H1 (cell line): ENCODE measurements at regions not wholly inside any gene's neighbourhood (a gene's known extent, or its start where the extent isn't known, plus 50 kb on each side); places are given as distances from the start of the nearest gene placed in this dataset.

Source experiments
- CEBPB ChIP-seq: IDR thresholded peaks from 2 replicates; pipeline ENCODE4 v1.6.1; 2012; ENCODE audit warnings: low read depth, low read length
- KDM5A ChIP-seq: fragments of 200-600 bp; IDR thresholded peaks from 2 replicates; pipeline ENCODE4 v1.7.1; 2012; ENCODE audit warnings: mild to moderate bottlenecking, low read length, inconsistent platforms, mixed read lengths
- SIX5 ChIP-seq: IDR thresholded peaks from 2 replicates; pipeline ENCODE4 v1.6.1; 2011; ENCODE audit warnings: mild to moderate bottlenecking, low read depth, low read length
- SRF ChIP-seq: IDR thresholded peaks from 2 replicates; pipeline ENCODE4 v1.6.1; 2011; ENCODE audit warnings: mild to moderate bottlenecking, low read depth, low read length, moderate library complexity
- TF ChIP-seq, protein P1 (sequence below): IDR thresholded peaks from 2 replicates; pipeline ENCODE4 v1.6.1; 2012; ENCODE audit warnings: inconsistent platforms

DNA sequence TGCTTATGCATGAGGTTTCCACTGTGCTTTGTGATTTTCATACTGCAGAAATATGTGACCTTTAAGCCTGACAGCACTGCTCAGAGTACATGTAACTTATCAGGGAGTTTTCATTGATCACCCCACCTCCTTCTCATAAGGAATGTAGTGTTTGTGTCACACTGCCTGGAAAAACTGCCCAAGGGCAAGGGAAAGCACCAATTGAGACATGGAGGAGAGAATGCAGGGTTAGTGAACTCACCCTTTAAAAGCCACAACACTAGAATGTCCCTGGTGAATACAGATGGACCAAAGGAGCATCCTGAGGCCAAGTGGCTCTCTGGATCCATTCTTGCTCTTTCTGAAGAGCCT is 147.2 kb upstream of the SPATS2L start (continued):
- TF ChIP-seq CEBPB (no peak), SRF (no peak), SIX5 (no peak), KDM5A (no peak)
- TF ChIP-seq, protein P1, sequence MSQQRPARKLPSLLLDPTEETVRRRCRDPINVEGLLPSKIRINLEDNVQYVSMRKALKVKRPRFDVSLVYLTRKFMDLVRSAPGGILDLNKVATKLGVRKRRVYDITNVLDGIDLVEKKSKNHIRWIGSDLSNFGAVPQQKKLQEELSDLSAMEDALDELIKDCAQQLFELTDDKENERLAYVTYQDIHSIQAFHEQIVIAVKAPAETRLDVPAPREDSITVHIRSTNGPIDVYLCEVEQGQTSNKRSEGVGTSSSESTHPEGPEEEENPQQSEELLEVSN = no peak
